ENCODE measurements at regions not wholly inside any gene's neighbourhood (a gene's known extent, or its start where the extent isn't known, plus 50 kb on each side); places are given as distances from the start of the nearest gene placed in this dataset.

- no peak for DNase-seq (ENCODE audit: low spot score in 2 of 2)
- no peaks in the 10 kb centered on the region for H3K9me3 ChIP-seq
- H3K27me3 ChIP-seq = no peaks in the 10 kb centered on the region
- 81 to 84% methylated on average over 31 of the region's 31 CpGs for WGBS, 2 donors
- TF ChIP-seq POLR2A (IDR thresholded peaks at IDR 0.05) (no peak), EP300 (IDR thresholded peaks at IDR 0.05) (no peak)
- TF ChIP-seq, protein P1, sequence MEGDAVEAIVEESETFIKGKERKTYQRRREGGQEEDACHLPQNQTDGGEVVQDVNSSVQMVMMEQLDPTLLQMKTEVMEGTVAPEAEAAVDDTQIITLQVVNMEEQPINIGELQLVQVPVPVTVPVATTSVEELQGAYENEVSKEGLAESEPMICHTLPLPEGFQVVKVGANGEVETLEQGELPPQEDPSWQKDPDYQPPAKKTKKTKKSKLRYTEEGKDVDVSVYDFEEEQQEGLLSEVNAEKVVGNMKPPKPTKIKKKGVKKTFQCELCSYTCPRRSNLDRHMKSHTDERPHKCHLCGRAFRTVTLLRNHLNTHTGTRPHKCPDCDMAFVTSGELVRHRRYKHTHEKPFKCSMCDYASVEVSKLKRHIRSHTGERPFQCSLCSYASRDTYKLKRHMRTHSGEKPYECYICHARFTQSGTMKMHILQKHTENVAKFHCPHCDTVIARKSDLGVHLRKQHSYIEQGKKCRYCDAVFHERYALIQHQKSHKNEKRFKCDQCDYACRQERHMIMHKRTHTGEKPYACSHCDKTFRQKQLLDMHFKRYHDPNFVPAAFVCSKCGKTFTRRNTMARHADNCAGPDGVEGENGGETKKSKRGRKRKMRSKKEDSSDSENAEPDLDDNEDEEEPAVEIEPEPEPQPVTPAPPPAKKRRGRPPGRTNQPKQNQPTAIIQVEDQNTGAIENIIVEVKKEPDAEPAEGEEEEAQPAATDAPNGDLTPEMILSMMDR (IDR thresholded peaks at IDR 0.05) = no peak
- no peak overlapping the region for H3K27ac ChIP-seq
- H3K4me1 ChIP-seq = no peaks in the 10 kb centered on the region
- H3K36me3 ChIP-seq = no peaks in the 10 kb centered on the region
- H3K4me3 ChIP-seq = no peak overlapping the region
These were observed 82.6 kb upstream of the SHISAL1 start for GRCh38 chr22:44395118-44396005.

DNA sequence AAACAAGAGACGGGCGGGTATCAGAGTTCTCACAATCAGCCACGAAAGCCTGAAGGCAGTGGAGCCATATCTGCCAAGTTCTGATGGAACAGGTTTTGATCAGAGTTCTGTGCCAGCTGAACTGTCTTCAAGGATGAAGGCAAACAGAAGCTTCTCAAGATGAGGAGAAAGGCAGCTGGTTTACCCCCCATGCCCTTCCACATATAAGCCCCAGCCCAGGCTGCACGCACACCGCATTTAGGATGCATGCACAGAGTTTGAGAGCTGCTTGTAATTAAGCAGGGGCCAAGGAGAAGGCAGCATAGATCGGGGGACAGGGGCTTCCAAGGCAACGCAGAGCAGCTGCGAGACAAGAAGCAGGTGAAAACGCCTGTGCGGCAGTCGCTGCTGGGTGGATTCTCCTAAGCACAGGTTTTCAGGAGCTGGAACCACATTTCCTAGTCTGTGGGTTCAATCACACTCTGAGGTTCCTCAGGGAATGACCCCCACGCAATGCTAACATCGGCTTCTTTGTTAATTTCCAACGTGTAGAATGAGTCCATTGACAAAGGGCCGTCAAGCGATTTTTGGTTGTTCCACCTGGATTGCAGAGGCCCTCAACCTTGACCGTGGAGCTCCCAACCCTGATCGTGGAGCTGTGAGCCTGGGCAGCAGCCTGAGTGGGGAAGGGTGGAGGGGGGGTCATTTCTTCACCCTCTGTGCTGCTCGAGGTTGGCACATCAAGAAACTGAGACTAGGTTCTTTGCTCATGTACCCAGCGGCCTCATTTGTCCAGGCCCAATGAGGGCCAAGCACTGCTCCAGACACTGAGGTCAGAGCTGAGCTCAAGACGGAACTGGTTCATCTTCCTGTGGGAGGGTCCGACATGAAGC is 81.7 kb upstream of the SHISAL1 start:
- Histone ChIP-seq H3K4me3 (no peak overlapping the region), H3K4me1 (no peaks in the 10 kb centered on the region), H3K27ac (no peak overlapping the region), H3K9me3 (no peaks in the 10 kb centered on the region), H3K27me3 (no peaks in the 10 kb centered on the region), H3K36me3 (no peaks in the 10 kb centered on the region)
- WGBS, 2 donors = 82 to 86% methylated on average over 22 of the region's 22 CpGs
- DNase-seq (ENCODE audit: low spot score in 2 of 2) = peak in 1 of 2 donors; percentile 2
- TF ChIP-seq, protein P1 (IDR thresholded peaks at IDR 0.05) = no peak
- TF ChIP-seq EP300 (IDR thresholded peaks at IDR 0.05) (no peak), POLR2A (IDR thresholded peaks at IDR 0.05) (no peak)

DNA sequence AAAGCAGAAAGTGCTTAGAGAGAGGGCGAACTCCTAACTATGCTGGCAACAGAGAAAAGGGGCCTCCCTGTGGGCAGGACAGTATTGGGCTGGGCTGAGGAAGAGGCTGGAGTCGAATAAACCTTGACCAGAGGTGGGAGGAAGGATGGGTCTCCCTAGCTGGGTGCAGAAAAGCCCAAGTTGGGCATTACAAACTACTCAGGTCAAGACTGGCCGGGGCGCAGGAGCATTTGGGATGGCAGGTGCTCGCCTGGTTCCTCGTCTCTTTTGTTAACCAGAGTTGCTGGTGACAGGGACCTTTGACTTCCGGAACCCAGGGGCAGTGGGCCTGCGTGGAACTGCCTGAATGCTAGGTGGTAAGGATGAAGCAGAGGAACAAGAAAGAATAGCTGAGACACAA is 80.3 kb upstream of the SHISAL1 start:
- H3K4me3 ChIP-seq = no peak overlapping the region
- no peaks in the 10 kb centered on the region for H3K4me1 ChIP-seq
- TF ChIP-seq EP300 (IDR thresholded peaks at IDR 0.05) = no peak
- TF ChIP-seq, protein P1 (IDR thresholded peaks at IDR 0.05) = no peak
- no peaks in the 10 kb centered on the region for H3K36me3 ChIP-seq
- 77 to 92% methylated on average over 8 of the region's 8 CpGs for WGBS, 2 donors
- no peak for DNase-seq (ENCODE audit: low spot score in 2 of 2)
- H3K27ac ChIP-seq = no peak overlapping the region
- no peaks in the 10 kb centered on the region for H3K9me3 ChIP-seq
- H3K27me3 ChIP-seq = no peaks in the 10 kb centered on the region

DNA sequence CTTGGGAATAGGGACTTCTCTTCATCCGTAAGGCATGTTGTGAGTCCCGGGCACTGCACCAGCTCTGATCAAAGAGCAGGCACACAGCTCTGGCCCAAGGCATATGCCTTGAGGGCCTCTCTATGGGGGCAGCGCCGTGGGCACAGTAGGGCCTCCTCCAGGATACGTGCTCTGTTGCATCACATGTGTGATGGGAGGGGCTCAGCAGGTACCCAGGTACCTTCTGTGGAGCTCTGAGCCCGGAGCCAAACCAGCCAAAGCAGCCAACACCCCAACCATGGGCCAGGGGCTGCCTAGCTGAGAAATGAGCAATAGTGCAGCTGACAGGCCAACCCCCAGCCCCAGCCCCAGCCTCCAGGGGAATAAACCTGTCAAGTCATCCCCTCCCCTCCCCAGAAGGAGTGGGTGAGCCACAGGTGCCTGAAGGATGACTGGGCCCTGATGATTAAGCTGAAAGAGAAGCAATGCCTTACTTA is 79.7 kb upstream of the SHISAL1 start:
- no peaks in the 10 kb centered on the region for H3K27me3 ChIP-seq
- no peak for DNase-seq (ENCODE audit: low spot score in 2 of 2)
- 64% methylated on average over 3 of the region's 6 CpGs; no CpG with 5 or more reads in 1 of the 2 donors for WGBS, 2 donors

More for the DNA sequence above, 79.7 kb upstream of the SHISAL1 start:
- no peaks in the 10 kb centered on the region for H3K4me1 ChIP-seq
- TF ChIP-seq EP300 (IDR thresholded peaks at IDR 0.05) = no peak
- TF ChIP-seq, protein P1 (IDR thresholded peaks at IDR 0.05) = no peak
- no peak for TF ChIP-seq POLR2A (IDR thresholded peaks at IDR 0.05)
- no peak overlapping the region for H3K27ac ChIP-seq
- no peaks in the 10 kb centered on the region for H3K36me3 ChIP-seq
- no peak overlapping the region for H3K4me3 ChIP-seq
- H3K9me3 ChIP-seq = no peaks in the 10 kb centered on the region

All from tibial nerve (tissue), 4 donors.